NCI-H1930 (cell line): ENCODE measurements at regions not wholly inside any gene's neighbourhood (a gene's known extent, or its start where the extent isn't known, plus 50 kb on each side); places are given as distances from the start of the nearest gene placed in this dataset.
A peak's percentile ranks its signal among the peaks of the same experiment; 100 is the strongest.
"Not testable (repeated sequence)": the region's sequence is repeated elsewhere in the genome, so short reads cannot be mapped to it uniquely, and the experiment has no call there.

ENCODE experiments used
- DNase-seq, 2 experiments: peaks; one replicate each; lab custom pipeline; 2025; lab: John Stamatoyannopoulos, UW

- DNase-seq: no peak
Measured at GRCh38 chr14:49367696-49368095, 218.5 kb downstream of the RPS29 start.

GRCh38 chr14:49366416-49366815, 219.8 kb downstream of the RPS29 start:
- DNase-seq: no peak

DNA sequence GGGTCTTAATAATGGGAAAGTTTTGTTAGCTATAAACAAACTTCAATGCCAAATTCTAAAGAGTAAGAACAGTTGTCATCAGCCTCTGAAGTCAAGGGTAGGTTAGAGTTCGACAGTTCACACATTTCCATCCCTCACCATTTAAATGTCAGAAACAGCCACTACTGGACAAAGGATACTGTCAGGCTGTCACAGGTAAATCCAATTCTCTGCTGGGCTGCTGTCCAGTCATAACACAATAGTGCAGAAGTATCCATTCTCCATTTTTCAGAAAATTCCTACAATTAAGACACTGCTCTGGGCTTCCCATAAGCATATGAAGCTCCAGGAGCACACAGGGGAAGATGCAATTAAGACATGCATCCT, 221.4 kb downstream of the RPS29 start:
- DNase-seq: no peak

GRCh38 chr14:49363821-49364751, 222.1 kb downstream of the RPS29 start:
- no peak for DNase-seq

DNA sequence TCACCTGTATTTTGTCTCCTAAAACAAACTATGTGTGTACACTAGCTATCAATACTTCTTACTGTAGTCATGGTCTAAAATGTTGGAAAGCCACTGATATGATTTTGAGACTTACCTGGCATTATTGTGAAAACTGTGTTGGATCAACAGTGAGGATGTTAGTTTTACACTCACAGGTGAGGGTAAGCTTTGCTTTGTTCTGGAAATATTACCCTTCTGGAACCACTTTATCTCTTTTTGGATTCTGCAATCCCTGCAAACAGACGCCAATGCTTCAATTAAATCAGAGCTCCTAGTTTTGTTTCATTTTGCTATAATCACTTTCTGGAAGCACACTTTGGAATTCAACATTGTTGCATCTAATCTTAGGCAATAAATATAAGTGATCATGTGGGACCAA, 223.3 kb downstream of the RPS29 start:
- DNase-seq: no peak

GRCh38 chr14:49339130-49339529, 247.1 kb downstream of the RPS29 start:
- DNase-seq: no peak

DNA sequence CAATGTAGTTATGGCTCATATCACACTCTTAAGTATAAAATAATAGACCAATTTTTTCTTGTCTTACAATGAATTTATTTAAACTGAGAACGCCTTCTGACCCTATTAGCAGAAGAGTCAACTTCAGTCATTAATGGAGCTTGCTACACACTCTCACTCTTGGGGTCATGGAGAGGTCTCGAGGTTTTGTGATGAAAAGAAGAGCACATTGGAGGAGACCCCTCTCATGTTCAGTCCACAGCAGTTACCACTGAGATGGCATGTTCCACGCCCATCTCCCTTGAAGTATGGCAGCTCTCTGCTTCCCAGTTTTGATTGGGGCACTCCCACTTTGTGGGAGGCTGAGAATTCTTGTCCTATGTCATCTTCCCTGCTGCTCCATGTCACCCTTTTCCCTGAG, 266.4 kb downstream of the RPS29 start:
- DNase-seq: no peak

GRCh38 chr14:49315570-49315969, 270.6 kb downstream of the RPS29 start:
- DNase-seq: no peak

GRCh38 chr14:49314737-49315136, 271.4 kb downstream of the RPS29 start:
- DNase-seq: no peak

- no peak for DNase-seq
Measured at GRCh38 chr14:49313108-49313507, 273.1 kb downstream of the RPS29 start.

DNA sequence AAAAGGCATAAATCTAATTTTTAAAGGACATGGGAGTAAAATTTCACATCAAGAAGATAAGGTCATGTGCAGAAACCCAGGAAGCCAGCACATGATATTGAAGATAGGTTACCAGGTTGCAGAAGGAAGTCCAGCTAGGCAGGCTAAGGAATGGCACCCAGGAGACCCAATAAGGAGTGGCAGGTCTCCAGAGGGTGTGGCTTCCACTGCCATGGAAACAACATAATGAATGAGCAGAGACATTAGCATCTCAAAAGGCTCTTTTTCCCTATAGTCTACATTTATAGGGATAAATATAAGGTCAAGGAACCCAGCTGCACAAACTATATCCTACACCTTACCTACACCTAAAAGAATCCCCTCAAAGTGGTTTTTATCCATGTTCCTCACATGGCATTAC, 275.9 kb downstream of the RPS29 start:
- no peak for DNase-seq

- DNase-seq: peak in 1 of 2 experiments; percentile 2
Measured at GRCh38 chr14:49306152-49306751, 279.9 kb downstream of the RPS29 start.

GRCh38 chr14:49303946-49304516, 282.1 kb downstream of the RPS29 start:
- DNase-seq: no peak

DNA sequence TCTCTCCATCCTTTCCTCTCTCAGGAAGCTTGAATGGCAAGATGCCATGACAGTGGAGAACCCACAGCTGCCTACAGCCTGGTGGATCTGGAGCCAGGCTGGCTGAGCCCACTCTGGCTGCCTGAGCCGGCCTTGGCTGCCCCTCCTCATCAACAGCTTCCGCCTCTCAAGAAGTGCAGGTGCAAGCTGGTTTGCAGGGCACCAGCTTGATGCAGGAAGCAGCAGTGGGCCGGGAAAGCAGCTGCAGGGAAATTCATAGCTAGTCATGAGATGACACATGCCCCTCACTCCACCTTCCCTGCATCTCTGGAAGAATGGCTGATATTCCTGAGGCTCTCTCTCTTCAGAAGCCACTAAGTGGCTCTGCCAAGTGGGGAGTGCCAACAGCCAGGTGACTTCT, 289.1 kb downstream of the RPS29 start:
- no peak for DNase-seq

DNA sequence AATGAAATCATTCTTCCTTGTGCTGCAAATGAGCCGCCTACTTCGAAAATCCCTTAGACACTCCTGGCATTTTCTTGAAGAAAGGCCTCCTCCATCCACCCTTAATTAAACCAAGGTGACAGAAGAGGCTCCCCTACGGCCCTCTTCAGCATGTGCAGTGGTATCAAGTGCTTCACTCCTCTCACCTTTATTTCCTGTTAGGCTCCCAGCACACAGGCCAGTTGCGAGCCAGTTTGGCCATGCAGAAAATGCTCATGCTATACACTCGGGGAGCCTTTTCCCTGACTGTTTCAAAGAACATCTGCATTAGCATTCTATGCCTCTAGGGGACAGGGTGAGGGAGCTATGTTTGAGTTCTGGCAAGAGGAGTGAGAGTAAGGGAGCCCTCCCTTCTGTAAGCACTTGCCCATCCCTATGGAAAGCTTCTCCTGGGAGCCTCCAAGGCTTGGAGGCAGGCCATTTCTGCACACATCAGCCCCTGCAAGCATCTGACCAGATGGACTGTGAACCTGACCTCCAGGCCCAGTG, 291.5 kb downstream of the RPS29 start:
- DNase-seq: no peak

DNA sequence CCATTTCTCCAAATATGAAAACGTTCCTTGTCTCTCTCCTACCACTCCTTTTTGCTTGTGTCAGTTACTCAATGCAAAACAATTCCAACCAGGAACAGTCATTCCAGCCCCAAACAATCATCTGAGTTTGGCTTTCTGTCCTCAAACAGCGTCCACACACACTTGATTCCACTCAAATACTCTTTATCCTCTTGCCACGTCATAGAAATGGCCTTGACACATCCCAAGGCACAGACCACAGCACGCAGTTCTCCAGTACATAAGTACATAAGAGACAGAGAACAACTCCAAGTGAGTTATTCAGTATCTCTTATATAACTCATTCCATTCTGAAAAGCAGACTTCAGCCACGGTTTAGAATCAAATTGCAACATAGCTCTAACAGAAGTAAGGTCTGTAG, 299.2 kb downstream of the RPS29 start:
- DNase-seq: no peak

- DNase-seq: no peak
Measured at GRCh38 chr14:49286257-49286983, 299.8 kb downstream of the RPS29 start.

- no peak for DNase-seq
Measured at GRCh38 chr14:49280566-49280965, 305.6 kb downstream of the RPS29 start.

DNA sequence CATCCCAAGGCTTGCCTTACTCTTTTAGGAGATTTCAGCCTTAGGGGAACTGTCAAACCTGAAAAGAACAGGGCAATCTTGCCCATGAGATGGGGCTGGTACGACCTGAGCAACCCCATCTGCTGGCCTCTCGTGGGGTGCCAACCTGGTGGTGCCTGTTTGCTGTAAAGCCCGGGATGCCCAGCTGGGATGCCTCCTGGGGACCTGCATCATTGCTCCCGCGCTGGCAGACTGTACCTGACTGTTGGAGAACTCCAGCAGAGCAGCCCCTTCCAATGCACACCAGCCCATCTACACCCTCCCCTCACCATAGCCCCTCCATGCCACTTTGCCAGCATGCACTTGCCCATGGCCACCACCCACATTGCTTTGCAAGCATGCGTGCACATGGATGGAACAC, 335.7 kb downstream of the RPS29 start:
- no peak for DNase-seq

DNA sequence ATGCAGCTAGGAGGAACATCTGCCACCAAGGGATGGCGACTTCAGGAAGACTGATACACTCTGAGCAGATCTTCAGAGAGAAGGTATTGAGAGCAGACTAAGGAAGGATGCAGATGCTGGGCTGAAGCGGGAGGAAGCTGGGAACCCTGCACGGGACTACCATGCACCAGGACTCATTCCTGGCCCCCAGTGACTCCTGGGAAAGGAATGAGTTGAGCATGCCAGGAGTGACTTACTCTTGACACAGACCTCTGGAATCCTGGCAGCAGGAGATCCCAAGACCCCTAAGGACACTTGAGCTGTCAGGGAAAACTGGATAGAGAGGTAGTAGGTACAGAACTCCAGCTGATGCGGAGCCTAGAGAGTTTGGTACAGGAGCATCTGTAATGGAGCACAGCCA, 336.1 kb downstream of the RPS29 start:
- DNase-seq: no peak

DNA sequence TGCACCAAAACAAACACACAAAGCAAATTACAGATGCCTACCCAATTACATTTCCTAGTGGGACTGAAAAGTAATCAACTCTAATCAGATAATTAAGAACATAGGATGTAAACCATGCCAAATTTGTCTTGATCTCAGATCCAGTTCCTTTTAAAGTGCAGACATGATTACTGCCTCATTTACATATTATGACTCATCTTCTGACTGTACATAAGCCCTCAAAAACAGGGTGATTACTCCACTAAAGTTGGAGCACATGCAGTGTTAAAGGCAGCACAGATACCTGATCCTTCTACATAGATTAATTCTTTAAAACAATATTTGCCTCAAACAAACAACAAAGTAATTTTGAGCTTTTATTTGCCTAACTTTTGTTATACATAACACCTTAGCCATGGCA, 337.2 kb downstream of the RPS29 start:
- peak in 1 of 2 experiments; percentile 25 for DNase-seq

GRCh38 chr14:49243777-49244176, 342.4 kb downstream of the RPS29 start:
- not testable (repeated sequence) for DNase-seq
